ENCODE measurements at regions not wholly inside any gene's neighbourhood (a gene's known extent, or its start where the extent isn't known, plus 50 kb on each side); places are given as distances from the start of the nearest gene placed in this dataset.

DNA sequence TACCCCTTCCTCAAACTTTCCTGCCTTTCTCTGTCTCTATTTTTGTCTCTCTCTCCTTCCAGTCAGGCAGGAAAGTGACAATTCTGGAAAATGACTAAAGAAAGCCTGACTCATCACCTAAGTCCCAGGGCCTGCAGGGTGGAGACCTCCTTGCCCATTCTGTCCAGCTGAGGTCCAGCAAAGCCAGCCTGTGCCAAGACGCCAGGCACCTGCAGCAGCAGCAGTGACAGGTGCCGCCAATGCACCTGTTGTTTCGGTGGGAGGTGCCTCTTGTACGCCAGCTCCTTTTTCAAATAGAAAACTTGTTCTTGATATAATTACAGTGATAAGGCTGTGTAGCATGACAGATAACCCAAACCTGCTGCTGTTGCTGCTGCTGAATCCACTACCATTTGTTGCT, 501.3 kb downstream of the NTRK3 start:
- Histone ChIP-seq H3K9me3 (no peaks in the 10 kb centered on the region), H3K27me3 (no peaks in the 10 kb centered on the region), H3K4me3 (no peak overlapping the region), H3K27ac (replicated peaks in 1 of 4) (no peak overlapping the region), H3K36me3 (no peaks in the 10 kb centered on the region), H3K4me1 (peaks cover 3 to 29% (median 17%) of the 10 kb centered on the region in 4 donors)
- 100% methylated on average over 4 of the region's 4 CpGs for WGBS
- TF ChIP-seq POLR2AphosphoS5 (IDR thresholded peaks at IDR 0.05) (no peak), EP300 (IDR thresholded peaks at IDR 0.05) (no peak), POLR2A (IDR thresholded peaks at IDR 0.05; ENCODE audit: low read depth) (no peak)
- TF ChIP-seq, protein P1, sequence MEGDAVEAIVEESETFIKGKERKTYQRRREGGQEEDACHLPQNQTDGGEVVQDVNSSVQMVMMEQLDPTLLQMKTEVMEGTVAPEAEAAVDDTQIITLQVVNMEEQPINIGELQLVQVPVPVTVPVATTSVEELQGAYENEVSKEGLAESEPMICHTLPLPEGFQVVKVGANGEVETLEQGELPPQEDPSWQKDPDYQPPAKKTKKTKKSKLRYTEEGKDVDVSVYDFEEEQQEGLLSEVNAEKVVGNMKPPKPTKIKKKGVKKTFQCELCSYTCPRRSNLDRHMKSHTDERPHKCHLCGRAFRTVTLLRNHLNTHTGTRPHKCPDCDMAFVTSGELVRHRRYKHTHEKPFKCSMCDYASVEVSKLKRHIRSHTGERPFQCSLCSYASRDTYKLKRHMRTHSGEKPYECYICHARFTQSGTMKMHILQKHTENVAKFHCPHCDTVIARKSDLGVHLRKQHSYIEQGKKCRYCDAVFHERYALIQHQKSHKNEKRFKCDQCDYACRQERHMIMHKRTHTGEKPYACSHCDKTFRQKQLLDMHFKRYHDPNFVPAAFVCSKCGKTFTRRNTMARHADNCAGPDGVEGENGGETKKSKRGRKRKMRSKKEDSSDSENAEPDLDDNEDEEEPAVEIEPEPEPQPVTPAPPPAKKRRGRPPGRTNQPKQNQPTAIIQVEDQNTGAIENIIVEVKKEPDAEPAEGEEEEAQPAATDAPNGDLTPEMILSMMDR (IDR thresholded peaks at IDR 0.05), result no peak
- no peak for DNase-seq (ENCODE audit: extremely low spot score)
- intact Hi-C loops (cut with DNase I), result no loop called here

DNA sequence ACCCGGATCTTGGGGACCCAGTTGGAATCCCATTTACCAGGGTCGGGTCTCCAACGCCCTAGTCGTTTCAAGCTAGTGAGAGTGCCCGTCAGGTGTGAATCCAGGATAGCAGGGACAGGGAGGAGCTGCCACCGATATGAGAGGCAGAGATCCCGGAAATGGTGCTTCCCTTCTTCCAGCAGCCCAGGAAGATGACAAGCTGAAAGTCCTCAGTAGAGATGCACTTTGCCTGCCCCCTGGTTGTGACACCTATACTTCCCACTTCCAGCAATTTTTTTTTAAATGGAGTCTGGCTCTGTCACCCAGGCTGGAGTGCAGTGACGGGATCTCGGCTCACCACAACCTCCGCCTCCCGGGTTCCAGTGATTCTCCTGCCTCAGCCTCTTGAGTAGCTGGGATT, 503.0 kb downstream of the NTRK3 start:
- no peaks in the 10 kb centered on the region for H3K36me3 ChIP-seq
- intact Hi-C loops (cut with DNase I), result no loop called here
- H3K27me3 ChIP-seq, result no peaks in the 10 kb centered on the region
- WGBS, result 92% methylated on average over 11 of the region's 11 CpGs
- no peak overlapping the region for H3K27ac ChIP-seq (replicated peaks in 1 of 4)
- DNase-seq (ENCODE audit: extremely low spot score), result no peak
- no peaks in the 10 kb centered on the region for H3K9me3 ChIP-seq
- TF ChIP-seq, protein P1 (IDR thresholded peaks at IDR 0.05), result no peak
- TF ChIP-seq POLR2A (IDR thresholded peaks at IDR 0.05; ENCODE audit: low read depth) (no peak), POLR2AphosphoS5 (IDR thresholded peaks at IDR 0.05) (no peak), EP300 (IDR thresholded peaks at IDR 0.05) (no peak)
- no peak overlapping the region for H3K4me3 ChIP-seq
- H3K4me1 ChIP-seq, result peaks cover 3 to 26% (median 17%) of the 10 kb centered on the region in 4 donors

DNA sequence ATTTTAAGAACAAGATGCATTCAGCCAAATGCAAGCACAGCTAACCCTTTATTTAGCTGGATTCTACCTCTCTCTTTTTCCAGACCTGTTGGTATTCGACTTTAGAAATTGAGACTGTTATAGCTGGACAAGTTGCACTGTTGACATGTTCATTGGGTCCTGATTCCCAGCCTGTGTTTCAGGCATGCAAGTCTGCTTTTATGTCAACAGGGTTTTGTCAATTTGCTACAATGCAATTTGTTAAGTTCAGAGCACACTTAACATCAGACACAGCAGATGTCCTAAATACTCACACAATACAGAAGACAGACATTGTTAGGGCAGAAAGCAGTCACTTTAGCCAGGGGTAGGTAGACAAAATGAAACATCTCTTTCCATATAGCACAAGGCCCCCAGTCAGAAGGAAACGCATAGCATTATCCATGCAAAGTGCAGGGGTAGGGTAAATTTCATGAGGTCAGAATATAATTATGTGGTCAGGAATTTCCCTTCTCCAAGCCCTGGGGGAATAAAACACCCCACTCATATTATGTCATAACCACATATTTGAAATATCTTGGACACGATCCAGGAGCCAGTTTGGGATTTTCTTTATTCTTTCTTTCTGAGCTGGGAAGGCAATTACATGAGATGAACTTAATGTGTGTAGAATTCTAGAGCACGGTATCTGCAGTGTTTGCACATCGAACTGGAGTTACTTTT, 504.1 kb downstream of the NTRK3 start:
- 22% methylated on average over 5 of the region's 5 CpGs for WGBS
- H3K27ac ChIP-seq (replicated peaks in 1 of 4), result no peak overlapping the region
- TF ChIP-seq POLR2AphosphoS5 (IDR thresholded peaks at IDR 0.05), result no peak
- no peak for TF ChIP-seq EP300 (IDR thresholded peaks at IDR 0.05)
- TF ChIP-seq POLR2A (IDR thresholded peaks at IDR 0.05; ENCODE audit: low read depth), result no peak
- TF ChIP-seq, protein P1 (IDR thresholded peaks at IDR 0.05), result no peak

DNA sequence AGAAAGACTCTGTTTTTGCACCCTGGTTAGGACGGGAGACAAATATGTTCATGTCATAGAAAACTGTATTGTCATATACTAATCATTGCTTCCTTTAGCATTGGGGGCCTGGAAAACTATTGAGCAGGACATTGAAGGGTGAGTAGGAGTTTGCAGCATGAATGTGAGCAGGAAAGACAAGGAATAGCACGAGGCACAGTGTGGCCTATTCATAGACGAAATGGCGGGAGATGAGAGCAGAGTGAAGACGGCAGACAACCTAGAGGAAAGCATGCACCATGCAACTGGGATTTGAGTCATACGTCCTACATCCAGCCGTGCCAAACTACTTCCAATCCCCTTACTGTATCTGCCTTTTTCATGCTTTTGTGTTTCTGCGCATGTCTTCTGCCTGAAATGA, 508.1 kb downstream of the NTRK3 start:
- DNase-seq (ENCODE audit: extremely low spot score), result no peak
- WGBS, result 94% methylated on average over 8 of the region's 8 CpGs
- intact Hi-C loops (cut with DNase I), result no loop called here
- no peaks in the 10 kb centered on the region for H3K36me3 ChIP-seq
- H3K27ac ChIP-seq (replicated peaks in 1 of 4), result no peak overlapping the region
- TF ChIP-seq, protein P1 (IDR thresholded peaks at IDR 0.05), result no peak
- no peak for TF ChIP-seq POLR2A (IDR thresholded peaks at IDR 0.05; ENCODE audit: low read depth)
- TF ChIP-seq POLR2AphosphoS5 (IDR thresholded peaks at IDR 0.05), result no peak
- H3K27me3 ChIP-seq, result no peaks in the 10 kb centered on the region
- H3K4me1 ChIP-seq, result peaks cover 3 to 21% (median 17%) of the 10 kb centered on the region in 4 donors
- H3K9me3 ChIP-seq, result no peaks in the 10 kb centered on the region
- H3K4me3 ChIP-seq, result no peak overlapping the region

More for the DNA sequence above, 504.1 kb downstream of the NTRK3 start:
- Histone ChIP-seq H3K4me3 (no peak overlapping the region), H3K36me3 (no peaks in the 10 kb centered on the region), H3K9me3 (no peaks in the 10 kb centered on the region), H3K4me1 (peaks cover 3 to 24% (median 17%) of the 10 kb centered on the region in 4 donors), H3K27me3 (no peaks in the 10 kb centered on the region)
- intact Hi-C loops (cut with DNase I), result no loop called here
- no peak for DNase-seq (ENCODE audit: extremely low spot score)

DNA sequence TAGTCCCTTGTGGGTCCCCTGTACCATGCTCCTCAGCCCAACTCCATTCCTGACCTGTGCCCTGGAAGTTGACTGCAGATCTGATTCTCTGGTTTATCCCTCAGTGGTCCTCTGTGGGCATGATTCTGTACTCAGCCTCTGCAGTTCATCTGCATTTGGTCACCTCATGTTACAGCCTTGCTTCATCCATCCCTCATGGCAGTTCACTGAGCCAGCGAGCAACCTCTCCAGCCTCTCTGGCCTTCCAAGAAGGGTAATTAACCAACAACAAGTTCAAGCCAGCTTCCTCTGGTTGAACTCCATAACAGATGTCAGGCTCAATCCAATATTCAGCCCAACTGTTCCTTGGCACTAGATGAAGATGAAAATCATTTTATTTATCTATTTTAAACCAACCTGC, 509.5 kb downstream of the NTRK3 start:
- H3K4me3 ChIP-seq, result no peak overlapping the region
- H3K36me3 ChIP-seq, result no peaks in the 10 kb centered on the region
- no peak for DNase-seq (ENCODE audit: extremely low spot score)
- no peak overlapping the region for H3K27ac ChIP-seq (replicated peaks in 1 of 4)
- H3K27me3 ChIP-seq, result no peaks in the 10 kb centered on the region
- whole genome bisulfite sequencing, result 71% methylated on average over 1 of the region's 1 CpG
- H3K4me1 ChIP-seq, result peaks cover 0 to 7% (median 5%) of the 10 kb centered on the region in 4 donors
- intact Hi-C loops (cut with DNase I), result no loop called here
- TF ChIP-seq POLR2A (IDR thresholded peaks at IDR 0.05; ENCODE audit: low read depth), result no peak
- TF ChIP-seq POLR2AphosphoS5 (IDR thresholded peaks at IDR 0.05), result no peak
- H3K9me3 ChIP-seq, result no peaks in the 10 kb centered on the region
